ENCODE measurements at regions not wholly inside any gene's neighbourhood (a gene's known extent, or its start where the extent isn't known, plus 50 kb on each side); places are given as distances from the start of the nearest gene placed in this dataset.

DNA sequence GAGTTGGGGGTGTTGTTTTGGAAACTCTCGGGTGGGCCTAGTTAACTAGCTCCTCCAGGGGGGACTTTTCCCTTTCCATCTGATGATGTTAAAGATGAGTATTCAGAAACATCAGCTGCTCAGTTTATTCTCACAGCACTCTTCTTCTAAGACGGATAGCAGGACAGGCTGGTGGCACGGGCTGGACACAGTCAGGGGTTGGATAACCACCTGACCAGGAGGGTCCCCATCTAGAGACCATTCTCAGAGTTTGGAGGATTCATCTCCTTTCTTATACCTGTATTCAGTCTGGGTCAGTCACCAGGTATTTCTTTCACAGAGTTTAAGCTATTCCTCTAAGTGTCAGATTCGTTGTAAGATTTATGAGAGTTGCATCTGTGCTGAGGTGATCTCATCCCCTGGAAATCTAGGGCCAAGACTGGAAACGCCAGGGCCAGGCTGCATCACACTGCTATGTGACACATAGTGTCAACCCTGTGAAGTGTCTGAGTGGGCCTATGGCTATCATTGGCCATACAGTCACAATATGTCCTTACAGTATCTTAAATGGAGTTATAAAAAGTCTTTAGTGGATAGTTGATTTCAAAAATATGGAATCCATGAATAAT is 111.7 kb downstream of the FAM50B start:
- H3K36me3 ChIP-seq: no peaks in the 10 kb centered on the region
- DNase-seq (ENCODE audit: low spot score) (no peak), ATAC-seq (ENCODE audit: insufficient number of reproducible peaks, low FRiP score, low read depth) (no peak)
- H3K27ac ChIP-seq: no peak overlapping the region
- no peaks in the 10 kb centered on the region for H3K27me3 ChIP-seq (replicated peaks; ENCODE audit: insufficient read depth)
- no peak overlapping the region for H3K4me3 ChIP-seq
- no peaks in the 10 kb centered on the region for H3K9me3 ChIP-seq
- no peaks in the 10 kb centered on the region for H3K4me1 ChIP-seq (ENCODE audit: control insufficient read depth in 1 of 2, low read depth in 2 of 2)
- TF ChIP-seq, protein P1, sequence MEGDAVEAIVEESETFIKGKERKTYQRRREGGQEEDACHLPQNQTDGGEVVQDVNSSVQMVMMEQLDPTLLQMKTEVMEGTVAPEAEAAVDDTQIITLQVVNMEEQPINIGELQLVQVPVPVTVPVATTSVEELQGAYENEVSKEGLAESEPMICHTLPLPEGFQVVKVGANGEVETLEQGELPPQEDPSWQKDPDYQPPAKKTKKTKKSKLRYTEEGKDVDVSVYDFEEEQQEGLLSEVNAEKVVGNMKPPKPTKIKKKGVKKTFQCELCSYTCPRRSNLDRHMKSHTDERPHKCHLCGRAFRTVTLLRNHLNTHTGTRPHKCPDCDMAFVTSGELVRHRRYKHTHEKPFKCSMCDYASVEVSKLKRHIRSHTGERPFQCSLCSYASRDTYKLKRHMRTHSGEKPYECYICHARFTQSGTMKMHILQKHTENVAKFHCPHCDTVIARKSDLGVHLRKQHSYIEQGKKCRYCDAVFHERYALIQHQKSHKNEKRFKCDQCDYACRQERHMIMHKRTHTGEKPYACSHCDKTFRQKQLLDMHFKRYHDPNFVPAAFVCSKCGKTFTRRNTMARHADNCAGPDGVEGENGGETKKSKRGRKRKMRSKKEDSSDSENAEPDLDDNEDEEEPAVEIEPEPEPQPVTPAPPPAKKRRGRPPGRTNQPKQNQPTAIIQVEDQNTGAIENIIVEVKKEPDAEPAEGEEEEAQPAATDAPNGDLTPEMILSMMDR (IDR thresholded peaks at IDR 0.05): no peak

DNA sequence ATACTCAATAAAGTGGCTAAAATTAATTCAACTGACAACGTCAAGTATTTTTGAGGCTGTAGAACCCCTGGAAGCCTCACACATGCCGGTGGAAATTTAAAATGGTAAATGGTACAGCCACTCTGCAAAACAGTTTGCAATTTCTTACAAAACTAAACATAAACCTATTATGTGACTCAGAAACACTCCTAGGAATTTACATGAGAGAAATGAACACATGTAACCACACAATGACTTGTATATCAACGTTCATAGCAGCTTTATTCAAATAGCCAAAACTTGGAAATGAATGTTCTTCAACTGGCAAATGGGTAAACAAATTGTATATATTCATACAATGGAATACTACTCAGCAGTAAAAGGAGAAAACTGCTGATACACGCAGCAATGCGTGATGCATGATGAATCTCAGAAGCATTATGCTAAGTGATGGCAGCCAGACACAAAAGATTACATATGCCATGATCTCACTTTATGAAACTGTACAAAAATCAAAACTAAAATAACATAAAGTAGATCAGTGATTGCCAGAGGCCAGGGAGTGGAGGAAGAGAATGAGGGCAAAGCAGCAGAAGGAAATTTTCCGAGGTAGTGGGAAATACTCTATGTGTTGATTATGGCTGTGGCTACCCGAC is 112.5 kb downstream of the FAM50B start:
- no peaks in the 10 kb centered on the region for H3K36me3 ChIP-seq
- TF ChIP-seq, protein P1 (IDR thresholded peaks at IDR 0.05): no peak
- H3K4me3 ChIP-seq: no peak overlapping the region
- no peaks in the 10 kb centered on the region for H3K27me3 ChIP-seq (replicated peaks; ENCODE audit: insufficient read depth)
- H3K9me3 ChIP-seq: no peaks in the 10 kb centered on the region
- no peak for ATAC-seq (ENCODE audit: insufficient number of reproducible peaks, low FRiP score, low read depth)
- no peak overlapping the region for H3K27ac ChIP-seq
- no peak for DNase-seq (ENCODE audit: low spot score)
- H3K4me1 ChIP-seq (ENCODE audit: control insufficient read depth in 1 of 2, low read depth in 2 of 2): no peaks in the 10 kb centered on the region

DNA sequence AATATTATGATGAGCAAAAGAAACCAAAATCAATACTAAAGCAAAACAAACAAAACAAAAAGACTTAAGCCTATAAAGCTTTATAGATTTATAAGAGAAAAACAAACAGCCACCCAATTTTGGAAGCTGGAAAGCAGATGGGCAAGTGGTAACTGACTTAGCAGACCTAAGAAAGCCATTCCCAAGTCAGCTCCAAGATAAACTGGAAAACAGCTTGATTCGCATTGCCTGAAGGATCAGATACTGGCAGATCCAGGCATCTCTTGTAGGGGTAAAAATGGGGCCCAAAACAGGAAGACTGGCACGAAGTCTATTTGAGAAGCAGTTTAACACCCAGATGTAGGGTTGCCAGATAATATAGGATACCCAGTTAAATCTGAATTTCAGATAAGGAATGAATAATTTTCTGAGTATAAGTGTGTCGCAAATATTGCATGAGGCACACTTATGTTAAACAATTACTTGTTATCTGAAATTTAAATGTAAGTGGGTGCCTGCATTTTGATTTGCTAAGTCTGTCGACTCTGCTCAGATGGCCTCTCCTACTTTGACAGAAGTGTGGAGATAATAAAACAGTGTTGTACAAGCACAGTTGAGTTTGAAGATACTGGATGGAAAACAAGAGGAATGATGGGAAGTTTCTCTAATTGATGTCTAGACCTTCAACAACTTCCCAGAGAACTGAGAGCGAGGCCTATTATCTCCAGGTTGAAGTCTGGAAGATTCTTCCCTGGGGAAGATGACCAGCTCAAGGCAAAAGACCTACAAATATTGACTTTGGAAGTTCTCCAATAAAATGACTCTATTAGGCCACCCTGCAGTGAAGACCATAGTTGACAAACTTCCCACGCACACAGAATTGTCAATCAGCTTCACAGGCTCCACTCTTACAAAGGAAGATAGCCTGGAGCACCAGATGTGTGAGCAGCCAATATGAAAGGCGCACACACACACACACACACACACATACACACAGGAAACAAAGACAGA is 113.4 kb downstream of the FAM50B start:
- no peak overlapping the region for H3K4me3 ChIP-seq
- no peak for DNase-seq (ENCODE audit: low spot score)
- TF ChIP-seq, protein P1 (IDR thresholded peaks at IDR 0.05): no peak
- no peaks in the 10 kb centered on the region for H3K9me3 ChIP-seq
- no peak for ATAC-seq (ENCODE audit: insufficient number of reproducible peaks, low FRiP score, low read depth)
- no peaks in the 10 kb centered on the region for H3K27me3 ChIP-seq (replicated peaks; ENCODE audit: insufficient read depth)
- no peak overlapping the region for H3K27ac ChIP-seq
- H3K36me3 ChIP-seq: no peaks in the 10 kb centered on the region
- H3K4me1 ChIP-seq (ENCODE audit: control insufficient read depth in 1 of 2, low read depth in 2 of 2): no peaks in the 10 kb centered on the region

DNA sequence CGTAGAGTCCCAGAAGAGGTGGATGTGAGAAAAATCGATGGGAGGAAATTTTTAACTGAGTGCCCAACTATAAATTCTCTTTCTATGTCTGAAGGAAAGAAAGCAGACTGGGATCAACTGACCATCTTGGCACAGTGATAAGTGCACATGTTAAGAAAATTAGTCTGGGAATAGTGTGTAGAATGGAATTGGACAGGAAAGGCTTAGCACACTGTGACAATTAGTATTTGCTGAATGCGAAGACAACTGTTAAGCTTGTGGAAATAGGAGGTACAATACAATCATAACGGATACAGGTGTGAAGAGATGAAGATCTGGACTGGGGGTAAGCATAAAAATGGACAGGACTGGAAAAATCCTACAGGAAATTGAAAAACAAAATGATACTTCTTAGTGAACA is 114.3 kb downstream of the FAM50B start:
- no peak overlapping the region for H3K27ac ChIP-seq
- ATAC-seq (ENCODE audit: insufficient number of reproducible peaks, low FRiP score, low read depth) (no peak), DNase-seq (ENCODE audit: low spot score) (no peak)
- TF ChIP-seq, protein P1 (IDR thresholded peaks at IDR 0.05): no peak
- H3K9me3 ChIP-seq: no peaks in the 10 kb centered on the region
- H3K4me3 ChIP-seq: no peak overlapping the region
- no peaks in the 10 kb centered on the region for H3K36me3 ChIP-seq
- no peaks in the 10 kb centered on the region for H3K27me3 ChIP-seq (replicated peaks; ENCODE audit: insufficient read depth)
- H3K4me1 ChIP-seq (ENCODE audit: control insufficient read depth in 1 of 2, low read depth in 2 of 2): no peaks in the 10 kb centered on the region
